HepG2 (cell line): ENCODE measurements at regions not wholly inside any gene's neighbourhood (a gene's known extent, or its start where the extent isn't known, plus 50 kb on each side); places are given as distances from the start of the nearest gene placed in this dataset.

Experiments used
- ATAC-seq: fragments of 200-7000 bp; cut with Tn5 transposase; 3 replicates; pipeline ENCODE4 v1.9.1; 2020; ENCODE audit warnings: mild to moderate bottlenecking, moderate library complexity
- BruUV-seq: library from RNA; stranded (reverse); fragments of 400-500 nt; replicated peaks from 2 replicates; lab custom pipeline; 2021; lab: Mats Ljungman, UMichigan
- CTCF ChIA-PET: fragments of 300-600 bp; formaldehyde crosslinking; extraction: SDS; loops from one replicate; lab custom pipeline; 2021; ENCODE audit warnings: low total read pairs, inconsistent platforms, low intra/inter-chr PET ratio; lab: Yijun Ruan, JAX
- POLR2A ChIA-PET: fragments of 350-600 bp; sonication (Branson Sonifier 250); formaldehyde crosslinking; loops from one replicate; lab custom pipeline; 2020; ENCODE audit warnings: antibody characterized with exemption, inconsistent platforms; lab: Yijun Ruan, JAX
- DNase-seq: peaks from one replicate; pipeline ENCODE4 v3.0.0-alpha.2; 2015; ENCODE audit warnings: low spot score
- FAIRE-seq: peaks from 3 replicates; lab custom pipeline; 2011; peaks lifted over from hg19 to GRCh38; lab: Jason Lieb, UNC
- H2AFZ ChIP-seq: one replicate; pipeline ENCODE4 v1.6.1; 2011; ENCODE audit warnings: low read length, inconsistent platforms
- H3K27ac ChIP-seq: fragments of 300-600 bp; 3 replicates; pipeline ENCODE4 v1.8.0; 2011; ENCODE audit warnings: mixed run types, mild to moderate bottlenecking, mixed read lengths, low read length, inconsistent platforms; ENCODE audit not compliant: insufficient read depth; ENCODE audit errors: extremely low read length
- H3K27me3 ChIP-seq, 2 experiments: fragments of 200-600 bp in 1 of 2; 2 replicates in 1 of 2; 3 replicates in 1 of 2; pipeline versions ENCODE4 v1.6.0 to v1.8.0; 2011; ENCODE audit warnings: low read length in 2 of 2, mild to moderate bottlenecking in 2 of 2, moderate library complexity in 2 of 2, inconsistent platforms in 1 of 2; ENCODE audit not compliant: insufficient read depth in 2 of 2, control insufficient read depth in 1 of 2
- H3K36me3 ChIP-seq, 2 experiments: fragments of 200-600 bp in 1 of 2; replicated peaks in 1 of 2; 2 replicates in 1 of 2; 3 replicates in 1 of 2; pipeline versions ENCODE4 v1.5.1 to v1.8.0; 2011; ENCODE audit warnings: low read length in 2 of 2, inconsistent platforms in 1 of 2; ENCODE audit not compliant: insufficient read depth in 2 of 2, control insufficient read depth in 1 of 2
- H3K4me1 ChIP-seq: 2 replicates; pipeline ENCODE4 v1.5.1; 2012; ENCODE audit warnings: low read length, inconsistent platforms; ENCODE audit not compliant: insufficient read depth
- H3K4me2 ChIP-seq: 2 replicates; pipeline ENCODE4 v1.6.0; 2011; ENCODE audit warnings: low read depth, low read length, inconsistent platforms
- H3K4me3 ChIP-seq, 3 experiments: fragments of 200-600 bp in 1 of 3; sonication (generic), shearing (Covaris generic) in 1 of 3; replicated peaks in 1 of 3; 2 replicates each; pipeline ENCODE4 v1.5.1; 2011 to 2016; ENCODE audit warnings: low read length in 3 of 3, inconsistent platforms in 2 of 3, low read depth in 2 of 3, mild to moderate bottlenecking in 2 of 3, control low read depth in 1 of 3, mixed read lengths in 1 of 3; ENCODE audit not compliant: insufficient read depth in 1 of 3
- H3K79me2 ChIP-seq: one replicate; pipeline ENCODE4 v1.6.1; 2011; ENCODE audit warnings: low read length, inconsistent platforms; ENCODE audit not compliant: insufficient read depth
- H3K9ac ChIP-seq: 2 replicates; pipeline ENCODE4 v1.6.0; 2011; ENCODE audit warnings: mild to moderate bottlenecking, low read depth, low read length, inconsistent platforms; ENCODE audit not compliant: insufficient read depth
- H3K9me3 ChIP-seq: 2 replicates; pipeline ENCODE4 v1.5.1; 2012; ENCODE audit warnings: mild to moderate bottlenecking, low read length
- H4K20me1 ChIP-seq: 2 replicates; pipeline ENCODE4 v1.6.0; 2011; ENCODE audit warnings: inconsistent platforms, mild to moderate bottlenecking, low read length, moderate library complexity; ENCODE audit not compliant: insufficient read depth
- CHD4 ChIP-seq: fragments of 200-600 bp; sonication (generic); IDR thresholded peaks from 2 replicates; pipeline ENCODE4 v1.7.0; 2017; ENCODE audit warnings: mild to moderate bottlenecking, low read length, borderline replicate concordance
- HHEX ChIP-seq: IDR thresholded peaks from 2 replicates; pipeline ENCODE4 v1.6.1; 2016; ENCODE audit warnings: control low read depth
- POLR2G ChIP-seq: fragments of 200-400 bp; formaldehyde crosslinking; IDR thresholded peaks from 2 replicates; pipeline ENCODE4 v1.6.1; 2018; ENCODE audit warnings: mild to moderate bottlenecking, low read depth, low read length, moderate library complexity
- RFX5 ChIP-seq: IDR thresholded peaks from 2 replicates; pipeline ENCODE4 v1.6.1; 2011; ENCODE audit warnings: low read depth, low read length, improper control_type of control experiment
- SMARCE1 ChIP-seq: fragments of 450-650 bp; IDR thresholded peaks from 2 replicates; pipeline ENCODE4 v1.6.1; 2017; ENCODE audit warnings: borderline replicate concordance
- ZFP82 ChIP-seq: sonication (generic); formaldehyde crosslinking; IDR thresholded peaks from 2 replicates; pipeline ENCODE4 v1.5.1; 2020; ENCODE audit warnings: mild to moderate bottlenecking, missing genetic modification reagents, borderline replicate concordance
- ZMYM3 ChIP-seq: sonication (generic); formaldehyde crosslinking; IDR thresholded peaks from 2 replicates; pipeline ENCODE4 v1.5.1; 2020; ENCODE audit warnings: mild to moderate bottlenecking, missing genetic modification reagents
- ZNF160 ChIP-seq: sonication (generic); formaldehyde crosslinking; IDR thresholded peaks from 2 replicates; pipeline ENCODE4 v1.8.0; 2022; ENCODE audit warnings: mild to moderate bottlenecking, inconsistent platforms, missing genetic modification reagents
- ZNF598 ChIP-seq: sonication (generic); formaldehyde crosslinking; IDR thresholded peaks from 2 replicates; pipeline ENCODE4 v1.5.1; 2020; ENCODE audit warnings: mild to moderate bottlenecking, missing genetic modification reagents, borderline replicate concordance
- ZNF629 ChIP-seq: sonication (generic); formaldehyde crosslinking; conservative IDR thresholded peaks from 2 replicates; pipeline ENCODE4 v1.5.0; 2020; ENCODE audit warnings: missing genetic modification reagents
- WGBS: methylation state at CpG from one replicate; pipeline ENCODE4 v1.1.6; 2017; ENCODE audit warnings: low lambda C conversion rate; 5-methylcytosine and 5-hydroxymethylcytosine counted together
- in situ Hi-C: cut with HindIII; loops from 2 replicates; pipeline ENCODE4 v1.10.0; 2017; ENCODE audit warnings: low pct_unique_long_range_greater_than_20kb; ENCODE audit not compliant: extremely low pct_ligation_motif_present
- intact Hi-C: fragments of 100-400 bp; cut with micrococcal nuclease; formaldehyde crosslinking; loops from one replicate; pipeline ENCODE4 v1.10.0; 2022; ENCODE audit not compliant: unreplicated experiment
- TF ChIP-seq, protein P1 (sequence below): sonication (generic); formaldehyde crosslinking; IDR thresholded peaks from 2 replicates; pipeline ENCODE4 v1.9.0; 2021; ENCODE audit warnings: missing genetic modification reagents, borderline replicate concordance
- TF ChIP-seq, protein P2 (sequence below): sonication (generic); formaldehyde crosslinking; IDR thresholded peaks from 2 replicates; pipeline ENCODE4 v1.8.0; 2022; ENCODE audit warnings: missing genetic modification reagents, low read depth, mild to moderate bottlenecking, borderline replicate concordance
- TF ChIP-seq, protein P3 (sequence below): sonication (generic); formaldehyde crosslinking; IDR thresholded peaks from 2 replicates; pipeline ENCODE4 v1.4.0; 2020; ENCODE audit warnings: missing genetic modification reagents
- TF ChIP-seq, protein P4 (sequence below): sonication (generic); formaldehyde crosslinking; IDR thresholded peaks from 2 replicates; pipeline ENCODE4 v1.5.0; 2020; ENCODE audit warnings: mild to moderate bottlenecking, missing genetic modification reagents, borderline replicate concordance

DNA sequence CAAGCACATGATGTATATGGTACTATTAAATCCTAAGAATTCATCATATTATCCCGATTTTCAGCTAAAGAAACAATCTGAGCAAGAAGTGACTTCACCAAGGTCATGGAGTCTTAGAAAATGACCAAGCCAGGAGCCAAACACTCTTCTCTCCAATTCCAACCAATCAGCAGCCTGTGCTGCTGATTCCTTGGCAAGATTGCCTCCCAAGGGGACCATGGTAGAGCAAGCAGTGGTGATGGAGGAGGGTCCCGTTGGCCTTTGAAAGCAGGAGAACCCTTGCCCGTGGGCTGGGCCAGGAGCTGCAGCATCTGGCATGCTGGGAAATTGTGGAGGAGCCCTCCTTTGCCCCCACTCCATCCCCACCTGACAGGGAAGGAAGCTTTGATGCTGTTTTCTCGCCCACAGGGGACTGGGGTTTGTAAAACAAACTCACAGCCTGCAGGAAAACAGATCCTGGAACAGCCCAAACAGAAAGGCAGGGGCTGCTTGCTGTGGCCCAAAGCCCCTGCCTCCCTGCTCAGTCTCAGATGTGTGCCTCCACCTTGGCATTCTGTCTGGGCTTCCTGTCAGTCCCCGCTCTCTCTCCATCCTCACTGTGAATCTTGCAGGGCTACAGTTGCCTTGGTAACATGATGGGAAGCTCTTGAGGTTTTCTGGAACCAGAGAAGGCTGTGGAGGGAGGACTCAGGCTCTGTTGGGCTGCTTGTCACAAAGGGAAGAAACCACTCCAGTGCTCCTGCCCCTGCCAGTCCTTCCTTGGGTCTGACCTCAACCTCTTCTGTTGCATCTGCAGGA is 70.8 kb upstream of the HSPA9 start:
- H2AFZ ChIP-seq = no peak overlapping the region
- no peak for DNase-seq
- H4K20me1 ChIP-seq = no peaks in the 10 kb centered on the region
- H3K9me3 ChIP-seq = no peaks in the 10 kb centered on the region
- H3K27ac ChIP-seq = no peak overlapping the region
- no peak overlapping the region for H3K4me2 ChIP-seq
- FAIRE-seq = no peak
- peaks cover 7 to 40% of the 10 kb centered on the region in 2 experiments; a peak in 4 of 5 replicates for H3K27me3 ChIP-seq
- H3K4me3 ChIP-seq = no peak overlapping the region
- peaks cover 16% of the 10 kb centered on the region; the same call in 1 of the 2 replicates for H3K4me1 ChIP-seq
- ChIA-PET POLR2A (no interaction called here), CTCF (no interaction called here)
- intact Hi-C loops (no loop called here), in situ Hi-C loops (loop anchor here (10.0 kb wide), 1 partner anchor 619 kb away; no protein-coding TSS in a partner anchor)
- no TSS peak for BruUV-seq
- no peak for ATAC-seq
- no peak overlapping the region for H3K9ac ChIP-seq
- 20% methylated on average over 5 of the region's 5 CpGs for WGBS
- no peaks in the 10 kb centered on the region for H3K79me2 ChIP-seq
- H3K36me3 ChIP-seq = no peaks in the 10 kb centered on the region
- TF ChIP-seq, protein P1, sequence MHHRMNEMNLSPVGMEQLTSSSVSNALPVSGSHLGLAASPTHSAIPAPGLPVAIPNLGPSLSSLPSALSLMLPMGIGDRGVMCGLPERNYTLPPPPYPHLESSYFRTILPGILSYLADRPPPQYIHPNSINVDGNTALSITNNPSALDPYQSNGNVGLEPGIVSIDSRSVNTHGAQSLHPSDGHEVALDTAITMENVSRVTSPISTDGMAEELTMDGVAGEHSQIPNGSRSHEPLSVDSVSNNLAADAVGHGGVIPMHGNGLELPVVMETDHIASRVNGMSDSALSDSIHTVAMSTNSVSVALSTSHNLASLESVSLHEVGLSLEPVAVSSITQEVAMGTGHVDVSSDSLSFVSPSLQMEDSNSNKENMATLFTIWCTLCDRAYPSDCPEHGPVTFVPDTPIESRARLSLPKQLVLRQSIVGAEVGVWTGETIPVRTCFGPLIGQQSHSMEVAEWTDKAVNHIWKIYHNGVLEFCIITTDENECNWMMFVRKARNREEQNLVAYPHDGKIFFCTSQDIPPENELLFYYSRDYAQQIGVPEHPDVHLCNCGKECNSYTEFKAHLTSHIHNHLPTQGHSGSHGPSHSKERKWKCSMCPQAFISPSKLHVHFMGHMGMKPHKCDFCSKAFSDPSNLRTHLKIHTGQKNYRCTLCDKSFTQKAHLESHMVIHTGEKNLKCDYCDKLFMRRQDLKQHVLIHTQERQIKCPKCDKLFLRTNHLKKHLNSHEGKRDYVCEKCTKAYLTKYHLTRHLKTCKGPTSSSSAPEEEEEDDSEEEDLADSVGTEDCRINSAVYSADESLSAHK = no peak
- TF ChIP-seq POLR2G = no peak
- TF ChIP-seq, protein P2, sequence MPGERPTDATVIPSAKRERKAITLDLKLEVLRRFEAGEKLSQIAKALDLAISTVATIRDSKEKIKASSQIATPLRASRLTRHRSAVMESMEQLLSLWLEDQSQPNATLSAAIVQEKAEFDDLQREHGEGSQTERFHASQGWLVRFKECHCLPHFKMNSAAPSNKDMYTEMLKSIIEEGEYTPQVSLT = no peak
- TF ChIP-seq ZNF629 (CRISPR knock-in tag) = no peak
- TF ChIP-seq ZNF160 (CRISPR knock-in tag) = no peak
- no peak for TF ChIP-seq RFX5
- TF ChIP-seq ZMYM3 = no peak
- no peak for TF ChIP-seq ZNF598 (CRISPR knock-in tag)
- TF ChIP-seq HHEX (CRISPR knock-in tag) = no peak
- TF ChIP-seq ZFP82 (CRISPR knock-in tag) = no peak
- TF ChIP-seq, protein P3, sequence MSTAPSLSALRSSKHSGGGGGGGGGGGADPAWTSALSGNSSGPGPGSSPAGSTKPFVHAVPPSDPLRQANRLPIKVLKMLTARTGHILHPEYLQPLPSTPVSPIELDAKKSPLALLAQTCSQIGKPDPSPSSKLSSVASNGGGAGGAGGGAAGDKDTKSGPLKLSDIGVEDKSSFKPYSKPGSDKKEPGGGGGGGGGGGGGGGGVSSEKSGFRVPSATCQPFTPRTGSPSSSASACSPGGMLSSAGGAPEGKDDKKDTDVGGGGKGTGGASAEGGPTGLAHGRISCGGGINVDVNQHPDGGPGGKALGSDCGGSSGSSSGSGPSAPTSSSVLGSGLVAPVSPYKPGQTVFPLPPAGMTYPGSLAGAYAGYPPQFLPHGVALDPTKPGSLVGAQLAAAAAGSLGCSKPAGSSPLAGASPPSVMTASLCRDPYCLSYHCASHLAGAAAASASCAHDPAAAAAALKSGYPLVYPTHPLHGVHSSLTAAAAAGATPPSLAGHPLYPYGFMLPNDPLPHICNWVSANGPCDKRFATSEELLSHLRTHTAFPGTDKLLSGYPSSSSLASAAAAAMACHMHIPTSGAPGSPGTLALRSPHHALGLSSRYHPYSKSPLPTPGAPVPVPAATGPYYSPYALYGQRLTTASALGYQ (CRISPR knock-in tag) = no peak
- TF ChIP-seq CHD4 = no peak
- TF ChIP-seq, protein P4, sequence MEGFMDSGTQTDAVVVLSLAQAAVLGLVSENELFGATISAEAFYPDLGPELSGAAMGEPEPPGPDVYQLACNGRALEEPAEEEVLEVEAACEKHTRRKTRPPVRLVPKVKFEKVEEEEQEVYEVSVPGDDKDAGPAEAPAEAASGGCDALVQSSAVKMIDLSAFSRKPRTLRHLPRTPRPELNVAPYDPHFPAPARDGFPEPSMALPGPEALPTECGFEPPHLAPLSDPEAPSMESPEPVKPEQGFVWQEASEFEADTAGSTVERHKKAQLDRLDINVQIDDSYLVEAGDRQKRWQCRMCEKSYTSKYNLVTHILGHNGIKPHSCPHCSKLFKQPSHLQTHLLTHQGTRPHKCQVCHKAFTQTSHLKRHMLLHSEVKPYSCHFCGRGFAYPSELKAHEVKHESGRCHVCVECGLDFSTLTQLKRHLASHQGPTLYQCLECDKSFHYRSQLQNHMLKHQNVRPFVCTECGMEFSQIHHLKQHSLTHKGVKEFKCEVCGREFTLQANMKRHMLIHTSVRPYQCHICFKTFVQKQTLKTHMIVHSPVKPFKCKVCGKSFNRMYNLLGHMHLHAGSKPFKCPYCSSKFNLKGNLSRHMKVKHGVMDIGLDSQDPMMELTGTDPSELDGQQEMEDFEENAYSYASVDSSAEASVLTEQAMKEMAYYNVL (CRISPR knock-in tag) = no peak
- TF ChIP-seq SMARCE1 = no peak
